ENCODE measurements at regions not wholly inside any gene's neighbourhood (a gene's known extent, or its start where the extent isn't known, plus 50 kb on each side); places are given as distances from the start of the nearest gene placed in this dataset.
"Not testable (repeated sequence)": the region's sequence is repeated elsewhere in the genome, so short reads cannot be mapped to it uniquely, and the experiment has no call there.

GRCh38 chr21:35394634-35395369 lies 345.7 kb upstream of the RUNX1 start:
- Mint-ChIP-seq H3K4me3 (no peak overlapping the region), H3K27me3 (ENCODE audit: insufficient read depth) (no peaks in the 10 kb centered on the region), H3K9me3 (peaks cover 8% of the 10 kb centered on the region), H3K27ac (no peak overlapping the region), H3K36me3 (ENCODE audit: low read depth) (peaks cover 1% of the 10 kb centered on the region), H3K4me1 (ENCODE audit: low read depth) (peaks cover 37% of the 10 kb centered on the region)
- intact Hi-C loops (cut with micrococcal nuclease), result loop anchor here (1.0 to 5.0 kb wide), 2 partner anchors 38 to 346 kb away; partner anchors contain the start of gene RUNX1
- no peak for DNase-seq (ENCODE audit: low spot score)

GRCh38 chr21:35394049-35394448 lies 344.9 kb upstream of the RUNX1 start:
- Mint-ChIP-seq H3K9me3 (peaks cover 8% of the 10 kb centered on the region), H3K27me3 (ENCODE audit: insufficient read depth) (no peaks in the 10 kb centered on the region), H3K27ac (no peak overlapping the region), H3K4me3 (no peak overlapping the region), H3K36me3 (ENCODE audit: low read depth) (peaks cover 1% of the 10 kb centered on the region), H3K4me1 (ENCODE audit: low read depth) (peaks cover 33% of the 10 kb centered on the region)
- intact Hi-C loops (cut with micrococcal nuclease), result loop anchor here (5.0 kb wide), 1 partner anchor 37 kb away; no protein-coding TSS in a partner anchor
- DNase-seq (ENCODE audit: low spot score), result no peak

- Mint-ChIP-seq H3K36me3 (ENCODE audit: low read depth) (peaks cover 1% of the 10 kb centered on the region), H3K27ac (no peak overlapping the region), H3K27me3 (ENCODE audit: insufficient read depth) (no peaks in the 10 kb centered on the region), H3K4me1 (ENCODE audit: low read depth) (peaks cover 24% of the 10 kb centered on the region), H3K4me3 (no peak overlapping the region), H3K9me3 (peaks cover 8% of the 10 kb centered on the region)
- no peak for DNase-seq (ENCODE audit: low spot score)
- intact Hi-C loops (cut with micrococcal nuclease), result loop anchor here (5.0 kb wide), 1 partner anchor 33 kb away; no protein-coding TSS in a partner anchor
Measured at GRCh38 chr21:35390013-35390776, 341.1 kb upstream of the RUNX1 start.

GRCh38 chr21:35386491-35387079 lies 337.5 kb upstream of the RUNX1 start:
- no peak for DNase-seq (ENCODE audit: low spot score)
- no peaks in the 10 kb centered on the region for H3K27me3 Mint-ChIP-seq (ENCODE audit: insufficient read depth)
- H3K4me1 Mint-ChIP-seq (ENCODE audit: low read depth), result peaks cover 10% of the 10 kb centered on the region
- H3K4me3 Mint-ChIP-seq, result no peak overlapping the region
- H3K9me3 Mint-ChIP-seq, result peaks cover 10% of the 10 kb centered on the region
- no peak overlapping the region for H3K27ac Mint-ChIP-seq
- intact Hi-C loops (cut with micrococcal nuclease), result no loop called here
- peaks cover 3% of the 10 kb centered on the region for H3K36me3 Mint-ChIP-seq (ENCODE audit: low read depth)

GRCh38 chr21:35384375-35384774 lies 335.3 kb upstream of the RUNX1 start:
- no peak for DNase-seq (ENCODE audit: low spot score)
- Mint-ChIP-seq H3K36me3 (ENCODE audit: low read depth) (peaks cover 2% of the 10 kb centered on the region), H3K4me3 (no peak overlapping the region), H3K27ac (no peak overlapping the region), H3K9me3 (peaks cover 6% of the 10 kb centered on the region), H3K4me1 (ENCODE audit: low read depth) (no peaks in the 10 kb centered on the region), H3K27me3 (ENCODE audit: insufficient read depth) (no peaks in the 10 kb centered on the region)
- intact Hi-C loops (cut with micrococcal nuclease), result no loop called here

GRCh38 chr21:35382696-35383095 lies 333.6 kb upstream of the RUNX1 start:
- Mint-ChIP-seq H3K9me3 (peaks cover 6% of the 10 kb centered on the region), H3K27me3 (ENCODE audit: insufficient read depth) (no peaks in the 10 kb centered on the region)

GRCh38 chr21:35381743-35382310 lies 332.7 kb upstream of the RUNX1 start:
- Mint-ChIP-seq H3K36me3 (ENCODE audit: low read depth) (peaks cover 2% of the 10 kb centered on the region), H3K9me3 (peaks cover 6% of the 10 kb centered on the region), H3K27me3 (ENCODE audit: insufficient read depth) (no peaks in the 10 kb centered on the region), H3K4me1 (ENCODE audit: low read depth) (no peaks in the 10 kb centered on the region), H3K4me3 (no peak overlapping the region), H3K27ac (no peak overlapping the region)
- intact Hi-C loops (cut with micrococcal nuclease), result no loop called here
- no peak for DNase-seq (ENCODE audit: low spot score)

More at GRCh38 chr21:35382696-35383095, 333.6 kb upstream of the RUNX1 start:
- H3K36me3 Mint-ChIP-seq (ENCODE audit: low read depth), result peaks cover 2% of the 10 kb centered on the region
- intact Hi-C loops (cut with micrococcal nuclease), result no loop called here
- no peak overlapping the region for H3K27ac Mint-ChIP-seq
- H3K4me1 Mint-ChIP-seq (ENCODE audit: low read depth), result no peaks in the 10 kb centered on the region
- no peak overlapping the region for H3K4me3 Mint-ChIP-seq
- no peak for DNase-seq (ENCODE audit: low spot score)

- H3K27me3 Mint-ChIP-seq (ENCODE audit: insufficient read depth); H3K9me3 Mint-ChIP-seq; intact Hi-C loops (cut with micrococcal nuclease); H3K4me1 Mint-ChIP-seq (ENCODE audit: low read depth); DNase-seq (ENCODE audit: low spot score); H3K36me3 Mint-ChIP-seq (ENCODE audit: low read depth); H3K27ac Mint-ChIP-seq; H3K4me3 Mint-ChIP-seq: not testable (repeated sequence)
Measured at GRCh38 chr21:35380304-35380703, 331.2 kb upstream of the RUNX1 start.

- Mint-ChIP-seq H3K27me3 (ENCODE audit: insufficient read depth) (no peaks in the 10 kb centered on the region), H3K9me3 (peaks cover 3% of the 10 kb centered on the region), H3K4me1 (ENCODE audit: low read depth) (no peaks in the 10 kb centered on the region), H3K36me3 (ENCODE audit: low read depth) (peaks cover 2% of the 10 kb centered on the region), H3K4me3 (no peak overlapping the region), H3K27ac (no peak overlapping the region)
- no peak for DNase-seq (ENCODE audit: low spot score)
- intact Hi-C loops (cut with micrococcal nuclease), result no loop called here
Measured at GRCh38 chr21:35378881-35379280, 329.8 kb upstream of the RUNX1 start.

- intact Hi-C loops (cut with micrococcal nuclease), result no loop called here
- Mint-ChIP-seq H3K36me3 (ENCODE audit: low read depth) (no peaks in the 10 kb centered on the region), H3K4me1 (ENCODE audit: low read depth) (no peaks in the 10 kb centered on the region), H3K27ac (no peak overlapping the region), H3K4me3 (no peak overlapping the region), H3K27me3 (ENCODE audit: insufficient read depth) (peaks cover 2% of the 10 kb centered on the region), H3K9me3 (no peaks in the 10 kb centered on the region)
- no peak for DNase-seq (ENCODE audit: low spot score)
Measured at GRCh38 chr21:35377505-35378090, 328.5 kb upstream of the RUNX1 start.

- no peaks in the 10 kb centered on the region for H3K9me3 Mint-ChIP-seq
- intact Hi-C loops (cut with micrococcal nuclease), result no loop called here
- H3K27ac Mint-ChIP-seq, result no peak overlapping the region
- peaks cover 2% of the 10 kb centered on the region for H3K27me3 Mint-ChIP-seq (ENCODE audit: insufficient read depth)
- H3K4me1 Mint-ChIP-seq (ENCODE audit: low read depth), result no peaks in the 10 kb centered on the region
- no peak for DNase-seq (ENCODE audit: low spot score)
- no peaks in the 10 kb centered on the region for H3K36me3 Mint-ChIP-seq (ENCODE audit: low read depth)
- no peak overlapping the region for H3K4me3 Mint-ChIP-seq
Measured at GRCh38 chr21:35376406-35377135, 327.5 kb upstream of the RUNX1 start.

GRCh38 chr21:35375115-35375514 lies 326.0 kb upstream of the RUNX1 start:
- Mint-ChIP-seq H3K36me3 (ENCODE audit: low read depth) (no peaks in the 10 kb centered on the region), H3K4me3 (no peak overlapping the region), H3K9me3 (no peaks in the 10 kb centered on the region), H3K27me3 (ENCODE audit: insufficient read depth) (peaks cover 4% of the 10 kb centered on the region), H3K27ac (no peak overlapping the region), H3K4me1 (ENCODE audit: low read depth) (no peaks in the 10 kb centered on the region)
- no peak for DNase-seq (ENCODE audit: low spot score)
- intact Hi-C loops (cut with micrococcal nuclease), result no loop called here
